SK-N-SH (cell line): ENCODE measurements at regions not wholly inside any gene's neighbourhood (a gene's known extent, or its start where the extent isn't known, plus 50 kb on each side); places are given as distances from the start of the nearest gene placed in this dataset.

Experiments used
- CHD2 ChIP-seq: fragments of 150-350 bp; IDR thresholded peaks from 2 replicates; pipeline ENCODE4 v1.6.1; 2018; ENCODE audit warnings: low read length; ENCODE audit not compliant: partially characterized antibody
- CTCF ChIP-seq: fragments of 200-600 bp; sonication (generic); IDR thresholded peaks from 2 replicates; pipeline ENCODE4 v1.6.1; 2017; ENCODE audit warnings: antibody characterized with exemption, mild to moderate bottlenecking, moderate library complexity
- EP300 ChIP-seq, 2 experiments: IDR thresholded peaks; 2 replicates each; pipeline versions ENCODE4 v1.4.0 to v1.6.1; 2012; ENCODE audit warnings: borderline replicate concordance in 1 of 2, low read depth in 1 of 2, low read length in 1 of 2
- FOXJ3 ChIP-seq: sonication (generic); formaldehyde crosslinking; IDR thresholded peaks from 2 replicates; pipeline ENCODE4 v1.5.1; 2020; ENCODE audit warnings: mild to moderate bottlenecking, missing genetic modification reagents
- FOXM1 ChIP-seq: IDR thresholded peaks from 2 replicates; pipeline ENCODE4 v1.4.0; 2012; ENCODE audit warnings: low read depth, mild to moderate bottlenecking
- IRF3 ChIP-seq: fragments of 150-350 bp; IDR thresholded peaks from 2 replicates; pipeline ENCODE4 v1.6.1; 2016; ENCODE audit warnings: mild to moderate bottlenecking, low read depth, low read length
- JUND ChIP-seq: IDR thresholded peaks from 2 replicates; pipeline ENCODE4 v1.4.0; 2012
- POLR2AphosphoS5 ChIP-seq: IDR thresholded peaks from 2 replicates; pipeline ENCODE4 v1.6.1; 2012; ENCODE audit warnings: low read depth, low read length
- RAD21 ChIP-seq: IDR thresholded peaks from 2 replicates; pipeline ENCODE4 v1.6.1; 2012; ENCODE audit warnings: mild to moderate bottlenecking, low read length
- REST ChIP-seq: IDR thresholded peaks from 2 replicates; pipeline ENCODE4 v1.6.1; 2012; ENCODE audit warnings: mild to moderate bottlenecking, low read depth, low read length, moderate library complexity
- RFX5 ChIP-seq: IDR thresholded peaks from 2 replicates; pipeline ENCODE4 v1.6.1; 2012; ENCODE audit warnings: mild to moderate bottlenecking, improper control_type of control experiment, low read length
- TAF1 ChIP-seq: IDR thresholded peaks from 2 replicates; pipeline ENCODE4 v1.6.1; 2012; ENCODE audit warnings: low read depth, mild to moderate bottlenecking, low read length, moderate library complexity, borderline replicate concordance
- USF2 ChIP-seq: fragments of 150-350 bp; IDR thresholded peaks from 2 replicates; pipeline ENCODE4 v1.6.1; 2017; ENCODE audit warnings: antibody characterized with exemption, low read length, low read depth, borderline replicate concordance
- YY1 ChIP-seq: IDR thresholded peaks from 2 replicates; pipeline ENCODE4 v1.4.0; 2012; ENCODE audit warnings: low read depth, mild to moderate bottlenecking

GRCh38 chr2:226573158-226573557, 226.5 kb downstream of the IRS1 start:
- TF ChIP-seq CTCF, result no peak
- TF ChIP-seq JUND, result no peak
- TF ChIP-seq IRF3, result no peak
- no peak for TF ChIP-seq EP300 (IDR thresholded peaks at IDR 0.05; ENCODE audit: borderline replicate concordance in 1 of 2, low read depth in 1 of 2, low read length in 1 of 2)
- no peak for TF ChIP-seq POLR2AphosphoS5
- no peak for TF ChIP-seq FOXJ3 (CRISPR knock-in tag)
- TF ChIP-seq CHD2, result no peak
- TF ChIP-seq YY1, result no peak
- no peak for TF ChIP-seq TAF1
- no peak for TF ChIP-seq FOXM1
- no peak for TF ChIP-seq RFX5
- no peak for TF ChIP-seq REST
- no peak for TF ChIP-seq USF2
- no peak for TF ChIP-seq RAD21
